ENCODE measurements at regions not wholly inside any gene's neighbourhood (a gene's known extent, or its start where the extent isn't known, plus 50 kb on each side); places are given as distances from the start of the nearest gene placed in this dataset.
"Not testable (repeated sequence)": the region's sequence is repeated elsewhere in the genome, so short reads cannot be mapped to it uniquely, and the experiment has no call there.

- H3K27ac ChIP-seq (ENCODE audit: low read depth, low read length) = no peak overlapping the region
- H3K9ac ChIP-seq (ENCODE audit: low read length) = no peak overlapping the region
- no peaks in the 10 kb centered on the region for H3K9me3 ChIP-seq (ENCODE audit: control insufficient read depth, insufficient read depth, low read depth, low read length)
- H3K27me3 ChIP-seq (ENCODE audit: control insufficient read depth, insufficient read depth, low read length) = no peaks in the 10 kb centered on the region
- no peak overlapping the region for H3K4me3 ChIP-seq (ENCODE audit: low read depth, low read length)
- H3K4me1 ChIP-seq (ENCODE audit: control insufficient read depth, insufficient read depth, low read length) = no peaks in the 10 kb centered on the region
- H3K36me3 ChIP-seq (ENCODE audit: control insufficient read depth, insufficient read depth, low read length) = no peaks in the 10 kb centered on the region
Observed at GRCh38 chr2:184308706-184309105, 289.6 kb upstream of the ZNF804A start.

GRCh38 chr2:184312970-184313369, 285.4 kb upstream of the ZNF804A start:
- no peaks in the 10 kb centered on the region for H3K27me3 ChIP-seq (ENCODE audit: control insufficient read depth, insufficient read depth, low read length)
- H3K9ac ChIP-seq (ENCODE audit: low read length) = no peak overlapping the region
- H3K4me3 ChIP-seq (ENCODE audit: low read depth, low read length) = no peak overlapping the region
- H3K27ac ChIP-seq (ENCODE audit: low read depth, low read length) = no peak overlapping the region
- no peaks in the 10 kb centered on the region for H3K36me3 ChIP-seq (ENCODE audit: control insufficient read depth, insufficient read depth, low read length)
- no peaks in the 10 kb centered on the region for H3K4me1 ChIP-seq (ENCODE audit: control insufficient read depth, insufficient read depth, low read length)
- no peaks in the 10 kb centered on the region for H3K9me3 ChIP-seq (ENCODE audit: control insufficient read depth, insufficient read depth, low read depth, low read length)

- Histone ChIP-seq H3K4me1 (ENCODE audit: control insufficient read depth, insufficient read depth, low read length) (no peaks in the 10 kb centered on the region), H3K9me3 (ENCODE audit: control insufficient read depth, insufficient read depth, low read depth, low read length) (no peaks in the 10 kb centered on the region), H3K4me3 (ENCODE audit: low read depth, low read length) (no peak overlapping the region), H3K36me3 (ENCODE audit: control insufficient read depth, insufficient read depth, low read length) (no peaks in the 10 kb centered on the region), H3K27me3 (ENCODE audit: control insufficient read depth, insufficient read depth, low read length) (no peaks in the 10 kb centered on the region), H3K9ac (ENCODE audit: low read length) (no peak overlapping the region), H3K27ac (ENCODE audit: low read depth, low read length) (no peak overlapping the region)
Observed at GRCh38 chr2:184314829-184315228, 283.5 kb upstream of the ZNF804A start.

- Histone ChIP-seq H3K4me3 (ENCODE audit: low read depth, low read length) (no peak overlapping the region), H3K9me3 (ENCODE audit: control insufficient read depth, insufficient read depth, low read depth, low read length) (no peaks in the 10 kb centered on the region), H3K27me3 (ENCODE audit: control insufficient read depth, insufficient read depth, low read length) (no peaks in the 10 kb centered on the region), H3K27ac (ENCODE audit: low read depth, low read length) (no peak overlapping the region), H3K9ac (ENCODE audit: low read length) (no peak overlapping the region), H3K36me3 (ENCODE audit: control insufficient read depth, insufficient read depth, low read length) (no peaks in the 10 kb centered on the region), H3K4me1 (ENCODE audit: control insufficient read depth, insufficient read depth, low read length) (no peaks in the 10 kb centered on the region)
Observed at GRCh38 chr2:184316921-184317320, 281.4 kb upstream of the ZNF804A start.

- Histone ChIP-seq H3K4me1 (ENCODE audit: control insufficient read depth, insufficient read depth, low read length) (no peaks in the 10 kb centered on the region), H3K27me3 (ENCODE audit: control insufficient read depth, insufficient read depth, low read length) (no peaks in the 10 kb centered on the region), H3K9ac (ENCODE audit: low read length) (no peak overlapping the region), H3K36me3 (ENCODE audit: control insufficient read depth, insufficient read depth, low read length) (no peaks in the 10 kb centered on the region), H3K4me3 (ENCODE audit: low read depth, low read length) (no peak overlapping the region), H3K27ac (ENCODE audit: low read depth, low read length) (no peak overlapping the region), H3K9me3 (ENCODE audit: control insufficient read depth, insufficient read depth, low read depth, low read length) (no peaks in the 10 kb centered on the region)
Observed at GRCh38 chr2:184322615-184323014, 275.7 kb upstream of the ZNF804A start.

GRCh38 chr2:184326066-184326465, 272.3 kb upstream of the ZNF804A start:
- Histone ChIP-seq H3K36me3 (ENCODE audit: control insufficient read depth, insufficient read depth, low read length) (no peaks in the 10 kb centered on the region), H3K4me3 (ENCODE audit: low read depth, low read length) (no peak overlapping the region), H3K4me1 (ENCODE audit: control insufficient read depth, insufficient read depth, low read length) (no peaks in the 10 kb centered on the region), H3K27me3 (ENCODE audit: control insufficient read depth, insufficient read depth, low read length) (no peaks in the 10 kb centered on the region), H3K9me3 (ENCODE audit: control insufficient read depth, insufficient read depth, low read depth, low read length) (no peaks in the 10 kb centered on the region), H3K27ac (ENCODE audit: low read depth, low read length) (no peak overlapping the region), H3K9ac (ENCODE audit: low read length) (no peak overlapping the region)

- not testable (repeated sequence) for H3K9ac ChIP-seq (ENCODE audit: low read length); H3K27ac ChIP-seq (ENCODE audit: low read depth, low read length); H3K4me3 ChIP-seq (ENCODE audit: low read depth, low read length); H3K9me3 ChIP-seq (ENCODE audit: control insufficient read depth, insufficient read depth, low read depth, low read length); H3K36me3 ChIP-seq (ENCODE audit: control insufficient read depth, insufficient read depth, low read length); H3K4me1 ChIP-seq (ENCODE audit: control insufficient read depth, insufficient read depth, low read length); H3K27me3 ChIP-seq (ENCODE audit: control insufficient read depth, insufficient read depth, low read length)
Observed at GRCh38 chr2:184327805-184328204, 270.5 kb upstream of the ZNF804A start.

GRCh38 chr2:184330561-184330960, 267.8 kb upstream of the ZNF804A start:
- not testable (repeated sequence) for H3K4me1 ChIP-seq (ENCODE audit: control insufficient read depth, insufficient read depth, low read length); H3K9ac ChIP-seq (ENCODE audit: low read length); H3K27me3 ChIP-seq (ENCODE audit: control insufficient read depth, insufficient read depth, low read length); H3K9me3 ChIP-seq (ENCODE audit: control insufficient read depth, insufficient read depth, low read depth, low read length); H3K36me3 ChIP-seq (ENCODE audit: control insufficient read depth, insufficient read depth, low read length); H3K4me3 ChIP-seq (ENCODE audit: low read depth, low read length); H3K27ac ChIP-seq (ENCODE audit: low read depth, low read length)

GRCh38 chr2:184336688-184337087, 261.6 kb upstream of the ZNF804A start:
- Histone ChIP-seq H3K27ac (ENCODE audit: low read depth, low read length) (no peak overlapping the region), H3K9me3 (ENCODE audit: control insufficient read depth, insufficient read depth, low read depth, low read length) (no peaks in the 10 kb centered on the region), H3K36me3 (ENCODE audit: control insufficient read depth, insufficient read depth, low read length) (no peaks in the 10 kb centered on the region), H3K9ac (ENCODE audit: low read length) (no peak overlapping the region), H3K27me3 (ENCODE audit: control insufficient read depth, insufficient read depth, low read length) (peaks cover 56% of the 10 kb centered on the region), H3K4me1 (ENCODE audit: control insufficient read depth, insufficient read depth, low read length) (peaks cover 28% of the 10 kb centered on the region), H3K4me3 (ENCODE audit: low read depth, low read length) (no peak overlapping the region)

- H3K27ac ChIP-seq (ENCODE audit: low read depth, low read length) = peak overlapping the region; percentile 7; the same call in 1 of the 2 replicates
- H3K36me3 ChIP-seq (ENCODE audit: control insufficient read depth, insufficient read depth, low read length) = no peaks in the 10 kb centered on the region
- H3K9ac ChIP-seq (ENCODE audit: low read length) = no peak overlapping the region
- peak overlapping the region; percentile 3; the same call in 1 of the 2 replicates for H3K4me3 ChIP-seq (ENCODE audit: low read depth, low read length)
- no peaks in the 10 kb centered on the region for H3K9me3 ChIP-seq (ENCODE audit: control insufficient read depth, insufficient read depth, low read depth, low read length)
- peaks cover 56% of the 10 kb centered on the region for H3K27me3 ChIP-seq (ENCODE audit: control insufficient read depth, insufficient read depth, low read length)
- peaks cover 34% of the 10 kb centered on the region for H3K4me1 ChIP-seq (ENCODE audit: control insufficient read depth, insufficient read depth, low read length)
Observed at GRCh38 chr2:184338771-184339170, 259.6 kb upstream of the ZNF804A start.

GRCh38 chr2:184339966-184340365, 258.4 kb upstream of the ZNF804A start:
- no peaks in the 10 kb centered on the region for H3K9me3 ChIP-seq (ENCODE audit: control insufficient read depth, insufficient read depth, low read depth, low read length)
- H3K36me3 ChIP-seq (ENCODE audit: control insufficient read depth, insufficient read depth, low read length) = no peaks in the 10 kb centered on the region
- peaks cover 56% of the 10 kb centered on the region for H3K27me3 ChIP-seq (ENCODE audit: control insufficient read depth, insufficient read depth, low read length)
- no peak overlapping the region for H3K4me3 ChIP-seq (ENCODE audit: low read depth, low read length)
- peaks cover 34% of the 10 kb centered on the region for H3K4me1 ChIP-seq (ENCODE audit: control insufficient read depth, insufficient read depth, low read length)
- no peak overlapping the region for H3K9ac ChIP-seq (ENCODE audit: low read length)
- H3K27ac ChIP-seq (ENCODE audit: low read depth, low read length) = no peak overlapping the region

GRCh38 chr2:184346338-184346862, 251.9 kb upstream of the ZNF804A start:
- H3K36me3 ChIP-seq (ENCODE audit: control insufficient read depth, insufficient read depth, low read length) = no peaks in the 10 kb centered on the region
- no peaks in the 10 kb centered on the region for H3K9me3 ChIP-seq (ENCODE audit: control insufficient read depth, insufficient read depth, low read depth, low read length)
- no peak overlapping the region for H3K9ac ChIP-seq (ENCODE audit: low read length)

More at GRCh38 chr2:184346338-184346862, 251.9 kb upstream of the ZNF804A start:
- no peaks in the 10 kb centered on the region; the same call in 1 of the 2 replicates for H3K27me3 ChIP-seq (ENCODE audit: control insufficient read depth, insufficient read depth, low read length)
- H3K4me1 ChIP-seq (ENCODE audit: control insufficient read depth, insufficient read depth, low read length) = 0 out of 2 replicates have a peak, but pooled peaks cover 6% of the 10 kb centered on the region
- no peak overlapping the region for H3K4me3 ChIP-seq (ENCODE audit: low read depth, low read length)
- no peak overlapping the region for H3K27ac ChIP-seq (ENCODE audit: low read depth, low read length)
